ENCODE measurements at regions not wholly inside any gene's neighbourhood (a gene's known extent, or its start where the extent isn't known, plus 50 kb on each side); places are given as distances from the start of the nearest gene placed in this dataset.
"Not testable (repeated sequence)": the region's sequence is repeated elsewhere in the genome, so short reads cannot be mapped to it uniquely, and the experiment has no call there.

GRCh38 chr20:5452286-5452685 is 135.5 kb upstream of the PROKR2 start:
- H3K4me3 Mint-ChIP-seq; H3K36me3 ChIP-seq (ENCODE audit: control insufficient read depth, insufficient read depth, low read length); H3K36me3 Mint-ChIP-seq; DNase-seq; H3K4me3 ChIP-seq (ENCODE audit: low read depth, low read length); H3K9me3 Mint-ChIP-seq; H3K27me3 ChIP-seq (ENCODE audit: control insufficient read depth, insufficient read depth, low read length); H3K9me3 ChIP-seq (ENCODE audit: control insufficient read depth in 2 of 2, low read length in 2 of 2); H3K27me3 Mint-ChIP-seq; ATAC-seq (ENCODE audit: low read depth in 2 of 2); H3K4me1 ChIP-seq (ENCODE audit: control insufficient read depth, insufficient read depth, low read length, poor library complexity, severe bottlenecking); H3K27ac Mint-ChIP-seq; H3K4me1 Mint-ChIP-seq; H3K27ac ChIP-seq (ENCODE audit: insufficient read depth, low read length, poor library complexity, severe bottlenecking): not testable (repeated sequence)

- Histone ChIP-seq H3K36me3 (ENCODE audit: control insufficient read depth, insufficient read depth, low read length) (no peaks in the 10 kb centered on the region), H3K4me1 (ENCODE audit: control insufficient read depth, insufficient read depth, low read length, poor library complexity, severe bottlenecking) (no peaks in the 10 kb centered on the region), H3K4me3 (ENCODE audit: low read depth, low read length) (no peak overlapping the region), H3K27ac (ENCODE audit: insufficient read depth, low read length, poor library complexity, severe bottlenecking) (no peak overlapping the region), H3K9me3 (ENCODE audit: control insufficient read depth in 2 of 2, low read length in 2 of 2) (no peaks in the 10 kb centered on the region), H3K27me3 (ENCODE audit: control insufficient read depth, insufficient read depth, low read length) (no peaks in the 10 kb centered on the region)
- Mint-ChIP-seq H3K4me1 (no peaks in the 10 kb centered on the region), H3K4me3 (no peak overlapping the region), H3K9me3 (peaks cover 0 to 3% (median 0%) of the 10 kb centered on the region in 7 donors), H3K36me3 (no peaks in the 10 kb centered on the region), H3K27ac (no peak overlapping the region), H3K27me3 (peaks cover 10% of the 10 kb centered on the region)
- DNase-seq (no peak), ATAC-seq (ENCODE audit: low read depth in 2 of 2) (no peak)
Measured at GRCh38 chr20:5451643-5452210, 135.0 kb upstream of the PROKR2 start.

GRCh38 chr20:5448449-5449118 is 131.8 kb upstream of the PROKR2 start:
- ATAC-seq (ENCODE audit: low read depth in 2 of 2) (no peak), DNase-seq (peak; percentile 11 to 39 (median 15))
- H3K4me3 ChIP-seq (ENCODE audit: low read depth, low read length) = no peak overlapping the region
- H3K27ac ChIP-seq (ENCODE audit: insufficient read depth, low read length, poor library complexity, severe bottlenecking) = no peak overlapping the region
- H3K36me3 Mint-ChIP-seq = no peaks in the 10 kb centered on the region
- no peaks in the 10 kb centered on the region for H3K36me3 ChIP-seq (ENCODE audit: control insufficient read depth, insufficient read depth, low read length)
- no peaks in the 10 kb centered on the region for H3K4me1 Mint-ChIP-seq
- no peak overlapping the region for H3K27ac Mint-ChIP-seq
- H3K4me3 Mint-ChIP-seq = no peak overlapping the region
- no peaks in the 10 kb centered on the region for H3K9me3 ChIP-seq (ENCODE audit: control insufficient read depth in 2 of 2, low read length in 2 of 2)
- H3K27me3 Mint-ChIP-seq = peaks cover 11% of the 10 kb centered on the region
- H3K27me3 ChIP-seq (ENCODE audit: control insufficient read depth, insufficient read depth, low read length) = peaks cover 2% of the 10 kb centered on the region
- peaks cover 0 to 3% (median 0%) of the 10 kb centered on the region in 7 donors for H3K9me3 Mint-ChIP-seq
- H3K4me1 ChIP-seq (ENCODE audit: control insufficient read depth, insufficient read depth, low read length, poor library complexity, severe bottlenecking) = no peaks in the 10 kb centered on the region

- H3K27ac Mint-ChIP-seq = no peak overlapping the region
- Histone ChIP-seq H3K4me1 (ENCODE audit: control insufficient read depth, insufficient read depth, low read length, poor library complexity, severe bottlenecking) (no peaks in the 10 kb centered on the region), H3K27me3 (ENCODE audit: control insufficient read depth, insufficient read depth, low read length) (peaks cover 2% of the 10 kb centered on the region), H3K4me3 (ENCODE audit: low read depth, low read length) (no peak overlapping the region), H3K36me3 (ENCODE audit: control insufficient read depth, insufficient read depth, low read length) (no peaks in the 10 kb centered on the region), H3K9me3 (ENCODE audit: control insufficient read depth in 2 of 2, low read length in 2 of 2) (no peaks in the 10 kb centered on the region), H3K27ac (ENCODE audit: insufficient read depth, low read length, poor library complexity, severe bottlenecking) (no peak overlapping the region)
- H3K27me3 Mint-ChIP-seq = peaks cover 16% of the 10 kb centered on the region
- no peaks in the 10 kb centered on the region for H3K36me3 Mint-ChIP-seq
- H3K4me3 Mint-ChIP-seq = no peak overlapping the region
- H3K4me1 Mint-ChIP-seq = no peaks in the 10 kb centered on the region
- no peak for ATAC-seq (ENCODE audit: low read depth in 2 of 2)
- peaks cover 0 to 5% (median 0%) of the 10 kb centered on the region in 7 donors for H3K9me3 Mint-ChIP-seq
- no peak for DNase-seq
Measured at GRCh38 chr20:5447188-5447587, 130.4 kb upstream of the PROKR2 start.

- no peak for DNase-seq
- no peak overlapping the region for H3K4me3 Mint-ChIP-seq
- Histone ChIP-seq H3K27ac (ENCODE audit: insufficient read depth, low read length, poor library complexity, severe bottlenecking) (no peak overlapping the region), H3K4me1 (ENCODE audit: control insufficient read depth, insufficient read depth, low read length, poor library complexity, severe bottlenecking) (no peaks in the 10 kb centered on the region), H3K36me3 (ENCODE audit: control insufficient read depth, insufficient read depth, low read length) (no peaks in the 10 kb centered on the region), H3K9me3 (ENCODE audit: control insufficient read depth in 2 of 2, low read length in 2 of 2) (no peaks in the 10 kb centered on the region), H3K4me3 (ENCODE audit: low read depth, low read length) (no peak overlapping the region), H3K27me3 (ENCODE audit: control insufficient read depth, insufficient read depth, low read length) (peaks cover 2% of the 10 kb centered on the region)
- no peak for ATAC-seq (ENCODE audit: low read depth in 2 of 2)
- H3K4me1 Mint-ChIP-seq = no peaks in the 10 kb centered on the region
- no peak overlapping the region for H3K27ac Mint-ChIP-seq
- H3K27me3 Mint-ChIP-seq = peaks cover 20% of the 10 kb centered on the region
- no peaks in the 10 kb centered on the region for H3K36me3 Mint-ChIP-seq
- peaks cover 0 to 5% (median 0%) of the 10 kb centered on the region in 7 donors for H3K9me3 Mint-ChIP-seq
Measured at GRCh38 chr20:5445611-5446010, 128.9 kb upstream of the PROKR2 start.

GRCh38 chr20:5442101-5442500 is 125.3 kb upstream of the PROKR2 start:
- no peak overlapping the region for H3K27ac ChIP-seq (ENCODE audit: insufficient read depth, low read length, poor library complexity, severe bottlenecking)
- Mint-ChIP-seq H3K4me3 (no peak overlapping the region), H3K9me3 (peaks cover 0 to 6% (median 3%) of the 10 kb centered on the region in 7 donors), H3K36me3 (no peaks in the 10 kb centered on the region), H3K27me3 (peaks cover 23% of the 10 kb centered on the region), H3K4me1 (no peaks in the 10 kb centered on the region), H3K27ac (no peak overlapping the region)
- no peak overlapping the region for H3K4me3 ChIP-seq (ENCODE audit: low read depth, low read length)
- no peak for ATAC-seq (ENCODE audit: low read depth in 2 of 2)
- DNase-seq = no peak
- H3K4me1 ChIP-seq (ENCODE audit: control insufficient read depth, insufficient read depth, low read length, poor library complexity, severe bottlenecking) = no peaks in the 10 kb centered on the region
- H3K9me3 ChIP-seq (ENCODE audit: control insufficient read depth in 2 of 2, low read length in 2 of 2) = peaks cover 0 to 4% of the 10 kb centered on the region in 2 experiments
- H3K27me3 ChIP-seq (ENCODE audit: control insufficient read depth, insufficient read depth, low read length) = peaks cover 2% of the 10 kb centered on the region
- no peaks in the 10 kb centered on the region for H3K36me3 ChIP-seq (ENCODE audit: control insufficient read depth, insufficient read depth, low read length)

GRCh38 chr20:5434116-5434515 is 117.4 kb upstream of the PROKR2 start:
- no peak overlapping the region for H3K4me3 ChIP-seq (ENCODE audit: low read depth, low read length)
- no peak overlapping the region for H3K27ac Mint-ChIP-seq
- H3K9me3 Mint-ChIP-seq = peaks cover 0 to 4% (median 1%) of the 10 kb centered on the region in 7 donors
- H3K36me3 ChIP-seq (ENCODE audit: control insufficient read depth, insufficient read depth, low read length) = no peaks in the 10 kb centered on the region
- no peak for ATAC-seq (ENCODE audit: low read depth in 2 of 2)
- peaks cover 0 to 4% of the 10 kb centered on the region in 2 experiments for H3K9me3 ChIP-seq (ENCODE audit: control insufficient read depth in 2 of 2, low read length in 2 of 2)
- peaks cover 2% of the 10 kb centered on the region for H3K27me3 ChIP-seq (ENCODE audit: control insufficient read depth, insufficient read depth, low read length)
- no peak for DNase-seq
- no peaks in the 10 kb centered on the region for H3K4me1 Mint-ChIP-seq
- H3K4me3 Mint-ChIP-seq = no peak overlapping the region
- no peak overlapping the region for H3K27ac ChIP-seq (ENCODE audit: insufficient read depth, low read length, poor library complexity, severe bottlenecking)
- H3K4me1 ChIP-seq (ENCODE audit: control insufficient read depth, insufficient read depth, low read length, poor library complexity, severe bottlenecking) = no peaks in the 10 kb centered on the region
- peaks cover 12% of the 10 kb centered on the region for H3K27me3 Mint-ChIP-seq
- no peaks in the 10 kb centered on the region for H3K36me3 Mint-ChIP-seq

GRCh38 chr20:5433352-5433751 is 116.6 kb upstream of the PROKR2 start:
- peaks cover 0 to 4% of the 10 kb centered on the region in 2 experiments for H3K9me3 ChIP-seq (ENCODE audit: control insufficient read depth in 2 of 2, low read length in 2 of 2)
- Mint-ChIP-seq H3K27ac (no peak overlapping the region), H3K4me3 (no peak overlapping the region), H3K4me1 (no peaks in the 10 kb centered on the region), H3K27me3 (peaks cover 9% of the 10 kb centered on the region), H3K36me3 (no peaks in the 10 kb centered on the region), H3K9me3 (peaks cover 0 to 4% (median 0%) of the 10 kb centered on the region in 7 donors)
- H3K4me3 ChIP-seq (ENCODE audit: low read depth, low read length) = no peak overlapping the region
- ATAC-seq (ENCODE audit: low read depth in 2 of 2) (no peak), DNase-seq (no peak)
- no peaks in the 10 kb centered on the region for H3K4me1 ChIP-seq (ENCODE audit: control insufficient read depth, insufficient read depth, low read length, poor library complexity, severe bottlenecking)
- H3K27me3 ChIP-seq (ENCODE audit: control insufficient read depth, insufficient read depth, low read length) = peaks cover 2% of the 10 kb centered on the region
- H3K27ac ChIP-seq (ENCODE audit: insufficient read depth, low read length, poor library complexity, severe bottlenecking) = no peak overlapping the region
- no peaks in the 10 kb centered on the region for H3K36me3 ChIP-seq (ENCODE audit: control insufficient read depth, insufficient read depth, low read length)

Measured in CD4-positive, CD25-positive, alpha-beta regulatory T cell (primary cell).